K562 (cell line): ENCODE measurements at regions not wholly inside any gene's neighbourhood (a gene's known extent, or its start where the extent isn't known, plus 50 kb on each side); places are given as distances from the start of the nearest gene placed in this dataset.

ENCODE experiments used
- ATAC-seq: fragments of 200-7000 bp; cut with Tn5 transposase; 3 replicates; pipeline ENCODE4 v1.9.1; 2020; ENCODE audit warnings: moderate library complexity
- BruUV-seq: library from RNA; stranded (reverse); fragments of 400-500 nt; replicated peaks from 2 replicates; lab custom pipeline; 2021; lab: Mats Ljungman, UMichigan
- CTCF ChIA-PET: fragments of 300-600 bp; formaldehyde crosslinking; extraction: SDS; loops from one replicate; lab custom pipeline; 2021; ENCODE audit warnings: low intra/inter-chr PET ratio; lab: Yijun Ruan, JAX
- POLR2A ChIA-PET: fragments of 300-600, 350-650 bp; sonication (Branson Sonifier 250); formaldehyde crosslinking; extraction: SDS; loops from one replicate; lab custom pipeline; 2021; ENCODE audit warnings: antibody characterized with exemption, inconsistent platforms; lab: Yijun Ruan, JAX
- DNase-seq, 4 experiments: peaks; one replicate each; pipeline versions ENCODE4 v3.0.0 to v3.0.0-alpha.2; 2011 to 2018; ENCODE audit warnings: low spot score in 3 of 4, mixed read lengths in 3 of 4; ENCODE audit errors: extremely low read depth in 1 of 4
- FAIRE-seq: peaks from 2 replicates; lab custom pipeline; 2011; peaks lifted over from hg19 to GRCh38; lab: Jason Lieb, UNC
- H2AFZ ChIP-seq: 2 replicates; pipeline ENCODE4 v1.6.0; 2011; ENCODE audit warnings: low read depth, low read length, control low read depth, inconsistent platforms
- H3K27ac ChIP-seq: fragments of 200-600 bp; 3 replicates; pipeline ENCODE4 v1.8.0; 2011; ENCODE audit warnings: low read depth, mild to moderate bottlenecking, control low read depth, inconsistent platforms, low read length, moderate library complexity, mixed read lengths; ENCODE audit errors: extremely low read depth
- H3K27me3 ChIP-seq, 2 experiments: fragments of 300-600 bp in 1 of 2; 2 replicates in 1 of 2; 3 replicates in 1 of 2; pipeline versions ENCODE4 v1.6.0 to v1.8.0; 2011; ENCODE audit warnings: inconsistent platforms in 2 of 2, low read length in 2 of 2, mild to moderate bottlenecking in 1 of 2, mixed read lengths in 1 of 2, moderate library complexity in 1 of 2; ENCODE audit not compliant: control insufficient read depth in 2 of 2, insufficient read depth in 2 of 2
- H3K36me3 ChIP-seq: fragments of 300-600 bp; 3 replicates; pipeline ENCODE4 v1.8.0; 2011; ENCODE audit warnings: mild to moderate bottlenecking, low read length, inconsistent platforms; ENCODE audit not compliant: control insufficient read depth, insufficient read depth
- H3K4me1 ChIP-seq, 2 experiments: fragments of 200-600 bp in 1 of 2; replicated peaks in 1 of 2; 2 replicates in 1 of 2; 3 replicates in 1 of 2; pipeline versions ENCODE4 v1.5.1 to v1.8.0; 2011; ENCODE audit warnings: inconsistent platforms in 2 of 2, low read length in 2 of 2, mild to moderate bottlenecking in 1 of 2, mixed read lengths in 1 of 2, moderate library complexity in 1 of 2; ENCODE audit not compliant: control insufficient read depth in 2 of 2, insufficient read depth in 2 of 2
- H3K4me2 ChIP-seq: 2 replicates; pipeline ENCODE4 v1.6.1; 2011; ENCODE audit warnings: low read length, control low read depth, inconsistent platforms, mixed read lengths; ENCODE audit not compliant: insufficient read depth
- H3K4me3 ChIP-seq: fragments of 200-600 bp; sonication (generic), shearing (Covaris generic); 2 replicates; pipeline ENCODE4 v1.5.1; 2016; ENCODE audit warnings: control low read depth, inconsistent platforms
- H3K79me2 ChIP-seq: fragments of 200-600 bp; 3 replicates; pipeline ENCODE4 v1.8.0; 2011; ENCODE audit warnings: low read length, inconsistent platforms; ENCODE audit not compliant: control insufficient read depth, insufficient read depth
- H3K9ac ChIP-seq, 2 experiments: 2 replicates each; pipeline versions ENCODE4 v1.6.0 to v1.6.1; 2011; ENCODE audit warnings: low read depth in 2 of 2, low read length in 2 of 2, control low read depth in 1 of 2, inconsistent platforms in 1 of 2, mild to moderate bottlenecking in 1 of 2, mixed read lengths in 1 of 2; ENCODE audit not compliant: insufficient read depth in 1 of 2
- H3K9me1 ChIP-seq: one replicate; pipeline ENCODE4 v1.6.0; 2011; ENCODE audit warnings: inconsistent platforms, mild to moderate bottlenecking, low read length, moderate library complexity; ENCODE audit not compliant: control insufficient read depth, insufficient read depth
- H3K9me3 ChIP-seq: replicated peaks from 2 replicates; pipeline ENCODE4 v1.5.1; 2011; ENCODE audit warnings: low read depth, low read length, inconsistent platforms; ENCODE audit not compliant: control insufficient read depth, insufficient read depth
- H4K20me1 ChIP-seq: replicated peaks from 2 replicates; pipeline ENCODE4 v1.6.1; 2011; ENCODE audit warnings: low read length, inconsistent platforms, mixed read lengths; ENCODE audit not compliant: control insufficient read depth, insufficient read depth
- CHD4 ChIP-seq: fragments of 200-600 bp; sonication (generic); IDR thresholded peaks from 3 replicates; pipeline ENCODE4 v1.6.1; 2012; ENCODE audit warnings: low read depth, mild to moderate bottlenecking, mixed read lengths, low read length, inconsistent platforms; ENCODE audit not compliant: insufficient read depth, insufficient replicate concordance, poor library complexity, severe bottlenecking
- CXXC5 ChIP-seq: fragments of 250-450 bp; sonication (Bioruptor Pico); IDR thresholded peaks from 2 replicates; pipeline ENCODE4 v1.8.0; 2022; ENCODE audit warnings: inconsistent platforms, mild to moderate bottlenecking, moderate library complexity
- DPF2 ChIP-seq: fragments of 450-650 bp; IDR thresholded peaks from 2 replicates; pipeline ENCODE4 v1.6.1; 2016
- FOXJ2 ChIP-seq: fragments of 200-800 bp; sonication (Bioruptor generic); IDR thresholded peaks from 2 replicates; pipeline ENCODE4 v1.6.1; 2016; ENCODE audit warnings: missing genetic modification characterization, missing compliant biosample characterization
- MBD1 ChIP-seq: fragments of 250-450 bp; sonication (Bioruptor Pico); IDR thresholded peaks from 2 replicates; pipeline ENCODE4 v1.8.0; 2022; ENCODE audit warnings: inconsistent platforms
- TCF7 ChIP-seq: sonication (generic); IDR thresholded peaks from 2 replicates; pipeline ENCODE4 v1.6.1; 2016; ENCODE audit warnings: antibody characterized with exemption, borderline replicate concordance
- THRAP3 ChIP-seq: fragments of 450-650 bp; IDR thresholded peaks from 2 replicates; pipeline ENCODE4 v1.6.1; 2016; ENCODE audit warnings: mild to moderate bottlenecking, inconsistent platforms, borderline replicate concordance
- ZBTB17 ChIP-seq: fragments of 450-650 bp; formaldehyde crosslinking; IDR thresholded peaks from 2 replicates; pipeline ENCODE4 v1.4.0; 2020; ENCODE audit warnings: mild to moderate bottlenecking
- ZNF232 ChIP-seq: sonication (generic); formaldehyde crosslinking; IDR thresholded peaks from 2 replicates; pipeline ENCODE4 v1.8.0; 2022; ENCODE audit warnings: mild to moderate bottlenecking, missing genetic modification reagents
- WGBS: fragments of 100-300 bp; shearing (Covaris generic); methylation state at CpG from one replicate; pipeline ENCODE4 v1.1.6; 2016; ENCODE audit warnings: low coverage, mixed read lengths; ENCODE audit not compliant: insufficient coverage; ENCODE audit errors: missing lambda C conversion rate; 5-methylcytosine and 5-hydroxymethylcytosine counted together
- in situ Hi-C: fragments of 300-500 bp; cut with MboI; formaldehyde crosslinking; loops from 4 replicates; pipeline ENCODE4 v1.15.0; 2018; ENCODE audit warnings: inconsistent platforms, mixed read lengths
- intact Hi-C: fragments of 100-400 bp; cut with micrococcal nuclease; formaldehyde crosslinking; loops from 2 replicates; pipeline ENCODE4 v1.14.2; 2022

GRCh38 chr11:42085736-42086135, 626.3 kb upstream of the LRRC4C start:
- BruUV-seq = no TSS peak
- in situ Hi-C loops = no loop called here
- H3K27ac ChIP-seq = no peak overlapping the region
- CTCF ChIA-PET = no interaction called here
- TF ChIP-seq DPF2 (no peak), FOXJ2 (tag) (no peak), THRAP3 (no peak), ZBTB17 (CRISPR knock-in tag) (no peak), MBD1 (CRISPR knock-in tag) (no peak), ZNF232 (no peak), CXXC5 (CRISPR knock-in tag) (no peak), CHD4 (no peak), TCF7 (no peak)
- TF ChIP-seq, all 486 proteins: peak for 0
- Histone ChIP-seq H3K79me2 (no peaks in the 10 kb centered on the region), H4K20me1 (no peaks in the 10 kb centered on the region), H3K36me3 (no peaks in the 10 kb centered on the region), H3K9me3 (no peaks in the 10 kb centered on the region), H3K27me3 (no peaks in the 10 kb centered on the region), H3K4me1 (no peaks in the 10 kb centered on the region), H2AFZ (no peak overlapping the region), H3K9me1 (no peaks in the 10 kb centered on the region), H3K9ac (no peak overlapping the region), H3K4me2 (no peak overlapping the region), H3K4me3 (no peak overlapping the region)
- 2% methylated on average over 4 of the region's 4 CpGs for WGBS
- ATAC-seq (no peak), DNase-seq (no peak), FAIRE-seq (no peak)
- POLR2A ChIA-PET = no interaction called here
- intact Hi-C loops = no loop called here
